RCC 7860 (cell line): ENCODE measurements at regions not wholly inside any gene's neighbourhood (a gene's known extent, or its start where the extent isn't known, plus 50 kb on each side); places are given as distances from the start of the nearest gene placed in this dataset.
A peak's percentile ranks its signal among the peaks of the same experiment; 100 is the strongest.

ENCODE experiments used
- DNase-seq: peaks from one replicate; pipeline ENCODE4 v3.0.0-alpha.2; 2015; ENCODE audit warnings: low spot score
- FAIRE-seq: peaks from 2 replicates; lab custom pipeline; 2012; peaks lifted over from hg19 to GRCh38; lab: Jason Lieb, UNC

DNA sequence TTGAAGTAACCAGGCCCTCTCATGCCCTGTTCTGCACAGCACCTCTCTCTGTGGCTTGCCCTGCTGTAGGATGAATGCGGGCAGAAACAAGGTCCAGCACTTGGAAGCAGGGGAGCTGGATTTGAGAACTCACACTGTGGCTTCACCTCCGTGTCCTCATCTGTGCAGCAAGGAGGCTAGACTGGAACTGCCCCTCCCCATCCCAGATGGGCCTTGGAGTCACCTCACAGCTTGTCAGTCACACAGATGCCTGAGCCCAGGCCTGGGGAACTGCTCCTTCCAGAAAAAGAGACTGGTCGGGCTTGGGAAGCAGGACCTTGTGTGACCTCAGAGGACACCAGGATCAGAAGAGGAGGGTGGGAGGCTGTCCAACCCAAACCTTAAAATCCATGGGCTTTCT lies 180.8 kb downstream of the CCT6B start:
- FAIRE-seq (no peak), DNase-seq (no peak)

DNA sequence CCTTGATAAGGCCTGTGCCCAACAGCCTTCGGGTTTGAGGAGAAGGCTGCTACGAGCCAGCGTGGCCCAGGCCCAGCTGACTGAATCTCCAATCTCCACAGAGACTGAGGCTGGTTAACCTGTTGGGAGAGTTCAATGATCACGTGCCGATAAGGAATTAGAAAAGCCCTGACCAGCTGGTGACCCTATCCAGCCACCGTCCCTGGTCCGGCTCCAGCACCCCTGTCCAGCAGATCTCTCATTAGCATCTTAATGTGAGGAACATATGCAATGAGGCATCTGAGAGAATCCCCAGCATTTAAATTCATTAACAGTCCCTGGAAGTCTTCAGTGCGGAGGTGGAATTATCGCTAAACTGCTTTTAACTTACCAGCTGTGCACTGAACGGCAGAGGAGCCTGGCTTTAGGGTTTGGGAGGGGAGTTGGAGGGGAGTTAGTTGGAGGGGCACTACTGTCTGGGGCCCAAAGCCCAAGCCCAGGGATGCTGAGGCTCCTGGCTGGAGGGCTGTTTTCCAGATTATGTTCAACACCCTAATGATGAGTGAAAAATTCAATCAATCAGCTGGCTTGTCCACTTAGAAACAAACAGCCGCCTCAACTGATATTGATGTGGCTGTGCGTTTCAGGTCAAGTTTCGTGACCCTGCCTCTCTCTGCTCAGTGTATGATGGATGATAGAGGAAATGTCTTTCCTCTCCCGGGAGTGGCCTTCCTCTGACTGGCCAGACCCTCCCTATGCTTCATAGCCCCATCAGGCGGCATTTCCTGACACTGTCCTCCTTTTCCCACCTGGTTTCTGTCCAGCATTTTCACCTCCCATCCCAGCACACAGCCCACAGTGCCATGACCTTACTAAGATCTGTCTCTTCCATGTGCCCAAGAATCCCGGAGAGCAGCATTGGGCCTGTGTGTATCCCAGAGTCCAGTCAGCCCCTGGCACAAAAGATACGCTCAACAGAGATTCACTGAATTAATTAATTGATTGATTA lies 184.5 kb downstream of the CCT6B start:
- DNase-seq: no peak
- no peak for FAIRE-seq

DNA sequence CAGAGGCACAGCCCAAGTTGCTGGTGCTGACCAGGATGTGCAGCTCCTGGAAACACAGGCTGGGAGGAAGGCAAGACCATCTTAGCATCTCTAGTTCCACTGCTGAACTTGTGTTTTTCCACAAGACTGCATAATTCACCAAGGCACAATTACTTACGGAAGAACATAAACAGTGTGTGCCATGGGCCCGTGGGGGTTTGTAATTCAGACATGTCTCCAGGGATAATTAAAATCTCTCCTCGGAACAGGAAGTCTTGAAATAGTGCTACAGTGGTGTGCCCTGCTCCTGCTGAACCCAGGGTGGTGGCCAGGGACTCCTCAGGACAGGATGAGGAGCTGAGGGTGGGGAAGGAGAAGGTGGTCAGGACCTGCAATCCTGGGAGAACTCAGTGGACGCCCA lies 188.2 kb downstream of the CCT6B start:
- DNase-seq (no peak), FAIRE-seq (no peak)

DNA sequence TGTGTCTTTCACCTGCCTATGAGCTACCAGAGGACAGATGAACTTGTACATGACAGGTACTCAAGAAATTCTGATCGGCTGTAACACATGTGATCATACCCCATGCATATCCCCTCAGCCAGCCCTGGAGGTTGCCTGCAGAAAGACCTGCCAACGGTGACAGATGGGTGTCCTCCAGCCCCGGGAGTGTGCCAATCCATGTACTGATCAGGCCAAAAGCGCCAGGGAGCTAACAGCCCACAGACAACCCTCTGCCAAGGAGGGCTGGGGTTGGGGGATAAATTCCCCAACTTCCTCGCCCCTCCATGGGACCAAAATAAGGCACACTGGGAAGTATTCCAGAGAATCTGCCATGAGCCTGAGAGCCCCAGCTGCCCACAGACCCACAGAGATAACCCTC lies 189.4 kb downstream of the CCT6B start:
- FAIRE-seq: no peak
- DNase-seq: no peak

DNA sequence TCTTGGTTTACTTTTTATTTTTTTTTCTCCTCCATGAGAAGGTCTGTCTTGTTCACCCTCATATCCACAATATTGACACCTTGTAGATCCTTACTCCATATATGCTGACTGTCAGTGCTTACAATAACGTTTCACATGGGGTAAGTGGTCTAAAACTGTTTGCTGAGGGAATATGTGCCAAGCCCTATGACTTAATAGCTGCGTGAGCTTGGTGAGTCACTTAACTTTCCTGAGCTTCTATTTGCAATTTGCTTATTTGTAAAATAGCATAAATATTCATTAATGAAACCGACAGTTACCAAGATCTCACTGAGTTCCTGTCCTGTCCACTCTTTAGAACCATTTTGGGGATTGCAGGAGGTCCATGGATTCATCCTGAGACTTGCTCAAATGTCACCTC lies 190.7 kb downstream of the CCT6B start:
- DNase-seq (no peak), FAIRE-seq (no peak)

DNA sequence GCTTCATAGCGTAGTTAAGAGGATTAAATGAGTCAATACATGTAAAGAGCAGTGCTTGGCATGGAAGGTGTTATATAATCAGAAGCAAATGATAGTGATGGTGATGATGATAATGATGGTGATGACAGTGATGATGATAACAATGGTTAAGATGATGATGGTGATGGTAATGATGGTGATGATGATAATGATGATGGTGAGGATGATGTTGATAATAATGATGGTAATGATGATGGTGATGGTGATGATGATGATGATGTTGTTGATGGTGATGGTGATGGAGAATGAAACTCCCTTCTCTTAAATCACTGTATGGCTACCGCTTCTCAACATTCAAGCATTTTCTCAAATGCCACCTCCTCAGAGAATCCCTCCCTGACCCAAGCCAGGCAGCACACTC lies 190.5 kb downstream of the TMEM132E start:
- DNase-seq: no peak
- FAIRE-seq: no peak

DNA sequence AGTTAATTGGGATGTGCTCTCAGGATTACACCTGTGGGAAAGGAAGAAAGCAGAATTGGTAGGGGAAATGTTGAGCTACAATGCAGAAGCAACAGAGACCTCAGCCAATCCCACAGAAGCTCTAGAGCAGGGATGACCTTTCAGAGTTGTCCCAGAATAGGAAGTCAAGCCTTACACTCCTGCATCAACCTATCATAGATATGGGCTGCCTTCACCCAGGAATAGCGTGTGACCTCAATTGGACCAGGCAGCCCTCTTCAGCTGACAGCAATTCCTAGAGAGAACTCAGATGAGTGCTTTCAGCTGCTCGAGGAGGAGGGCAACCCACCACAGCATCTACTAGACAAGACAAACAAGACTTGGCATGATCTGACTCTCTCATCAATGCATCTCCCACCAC lies 189.7 kb downstream of the TMEM132E start:
- DNase-seq (no peak), FAIRE-seq (no peak)

DNA sequence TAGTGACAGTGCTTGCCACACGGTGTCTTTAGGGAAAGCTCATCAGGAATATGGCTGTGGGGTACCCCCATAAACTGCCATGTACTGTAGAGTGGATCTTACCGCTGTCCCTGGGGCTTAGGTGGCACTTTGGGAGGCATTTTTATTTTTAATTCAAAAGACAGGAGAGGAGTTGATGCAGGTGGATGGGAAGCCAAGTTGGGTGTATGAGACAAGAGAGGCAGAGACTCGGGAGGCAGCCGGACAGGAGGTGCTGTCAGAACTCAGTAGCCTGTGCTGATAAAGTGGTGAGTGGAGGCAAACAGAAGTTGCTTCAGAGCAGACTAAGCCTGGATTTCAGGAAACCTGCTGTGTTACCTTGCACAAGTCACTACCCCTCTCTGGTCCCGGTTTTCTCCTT lies 185.9 kb downstream of the TMEM132E start:
- DNase-seq (no peak), FAIRE-seq (no peak)

DNA sequence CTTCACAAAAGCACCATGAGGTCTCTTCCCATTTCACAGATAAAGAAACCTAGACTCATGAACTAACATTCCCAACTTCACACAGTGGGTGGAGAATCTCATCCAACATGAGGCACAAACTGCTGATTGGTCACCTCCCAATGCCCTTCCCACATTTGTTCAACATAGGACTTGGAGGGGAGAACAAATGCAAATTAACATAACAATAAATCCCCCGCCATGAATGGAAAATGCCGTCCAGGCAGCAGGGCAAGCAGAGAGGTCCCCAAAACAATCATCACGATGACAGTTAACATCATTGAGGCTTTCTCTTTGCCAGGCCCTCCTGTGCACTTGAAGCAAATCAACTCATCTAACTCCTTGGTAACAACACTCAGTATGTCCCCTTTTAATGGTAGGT lies 185.3 kb downstream of the TMEM132E start:
- DNase-seq (no peak), FAIRE-seq (no peak)

DNA sequence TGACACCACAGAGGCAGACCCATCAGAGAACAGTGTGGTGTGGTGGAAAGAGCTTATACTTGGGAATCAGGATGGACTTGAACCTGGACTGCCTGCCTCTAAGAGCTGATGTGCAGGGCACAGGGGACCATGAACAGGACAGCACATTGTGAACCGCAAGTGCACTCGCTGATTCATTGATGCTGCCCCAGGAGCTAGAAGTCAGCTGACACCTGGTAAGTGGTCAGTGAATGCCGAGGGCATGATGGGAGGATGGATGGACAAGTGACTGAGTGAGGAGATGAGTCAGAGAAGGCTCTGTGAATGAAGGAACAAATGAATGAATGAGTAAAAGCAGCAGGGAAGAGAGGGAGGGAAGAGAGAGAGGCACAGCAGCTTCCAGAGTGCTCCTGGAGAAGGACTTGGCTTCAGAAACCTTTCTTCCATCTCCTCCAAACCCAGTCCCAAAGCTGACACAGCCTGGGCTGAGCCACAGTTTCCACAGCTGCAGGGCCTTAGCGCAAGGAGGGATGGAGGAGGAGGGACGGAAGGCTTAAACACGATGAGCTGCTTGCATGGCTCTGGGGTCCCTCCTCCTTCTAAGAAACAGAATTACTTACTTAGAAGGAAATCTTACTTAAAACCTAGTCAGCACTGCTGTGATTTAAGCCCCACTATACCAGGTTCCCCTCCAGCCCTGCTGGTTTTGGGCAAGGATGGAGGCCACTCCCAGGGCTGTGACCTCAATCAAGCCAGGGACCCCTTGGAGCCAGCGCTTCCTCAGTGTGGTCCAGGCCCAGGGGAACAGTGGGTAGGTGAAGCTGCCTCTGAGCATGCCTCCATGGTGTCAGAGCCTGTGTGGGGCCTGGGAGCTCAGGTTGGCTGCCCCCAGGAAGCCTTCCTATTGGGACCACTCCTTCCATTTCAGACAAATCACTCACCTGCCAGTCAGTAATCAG lies 184.6 kb downstream of the TMEM132E start:
- DNase-seq: peak; percentile 38
- no peak for FAIRE-seq

DNA sequence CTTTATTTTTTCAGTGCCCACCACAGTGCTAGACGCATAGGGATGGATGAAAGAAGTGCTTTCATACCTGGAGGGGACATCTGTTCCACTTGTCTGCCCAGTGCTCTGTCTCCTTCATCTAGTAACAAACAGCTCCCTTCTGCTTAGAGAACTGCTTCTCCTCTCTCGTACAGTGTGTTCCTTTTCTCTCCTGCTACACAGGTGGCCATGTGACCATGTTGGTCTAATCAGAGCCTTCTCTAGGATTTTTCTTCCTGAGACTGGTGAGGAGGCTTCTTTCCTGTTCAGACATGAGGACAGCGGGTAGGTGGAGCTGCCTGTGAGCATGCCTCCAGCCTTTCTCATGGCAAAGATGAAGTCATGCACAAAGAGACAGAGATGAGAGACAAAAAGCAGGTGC lies 182.7 kb downstream of the TMEM132E start:
- FAIRE-seq (no peak), DNase-seq (no peak)

DNA sequence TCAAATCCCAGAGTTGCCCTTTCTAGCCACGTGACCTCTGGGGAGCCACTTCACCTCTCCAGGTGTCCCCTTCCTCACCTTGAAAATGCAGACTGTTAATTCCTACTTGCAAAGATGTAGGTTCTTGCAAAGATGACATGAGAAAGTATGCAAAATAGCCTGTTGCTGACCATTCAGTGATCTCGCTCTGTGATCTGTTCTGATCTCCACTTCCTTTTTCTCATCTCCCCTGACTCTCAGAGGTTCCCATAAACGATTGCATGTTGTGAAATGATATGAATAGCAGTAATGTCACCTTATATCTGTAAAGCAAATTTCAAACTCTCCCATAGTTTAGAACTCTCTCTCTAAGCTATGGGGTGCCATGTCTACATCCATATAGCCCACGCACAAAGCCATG lies 182.3 kb downstream of the TMEM132E start:
- no peak for DNase-seq
- no peak for FAIRE-seq

DNA sequence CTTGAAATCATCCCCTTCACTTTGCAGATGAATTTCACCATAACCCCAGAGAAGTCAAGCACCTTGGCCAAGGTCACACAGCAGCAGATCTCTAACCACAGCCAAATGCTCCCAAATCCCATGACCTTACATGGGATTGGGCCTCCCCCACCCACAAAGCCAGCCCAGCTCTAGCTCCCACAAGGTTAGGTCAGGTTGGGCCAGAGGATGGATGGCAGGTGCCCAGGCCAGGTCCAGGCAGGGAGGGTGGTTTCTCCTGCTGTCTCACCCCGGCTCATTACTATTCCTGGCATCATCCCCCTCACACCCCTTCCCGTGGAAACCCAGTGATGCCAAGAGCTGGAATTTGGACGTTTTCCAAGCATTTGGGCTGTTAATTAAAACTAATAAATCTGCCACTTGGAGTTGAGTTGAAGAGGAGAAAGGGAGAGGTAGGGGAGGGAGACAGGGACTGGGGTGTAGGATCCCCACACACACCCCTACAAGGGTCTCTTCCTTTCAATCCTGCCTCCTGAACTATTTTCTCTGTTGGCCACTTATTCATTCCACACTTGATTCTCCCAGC lies 181.6 kb downstream of the TMEM132E start:
- DNase-seq: no peak
- no peak for FAIRE-seq

DNA sequence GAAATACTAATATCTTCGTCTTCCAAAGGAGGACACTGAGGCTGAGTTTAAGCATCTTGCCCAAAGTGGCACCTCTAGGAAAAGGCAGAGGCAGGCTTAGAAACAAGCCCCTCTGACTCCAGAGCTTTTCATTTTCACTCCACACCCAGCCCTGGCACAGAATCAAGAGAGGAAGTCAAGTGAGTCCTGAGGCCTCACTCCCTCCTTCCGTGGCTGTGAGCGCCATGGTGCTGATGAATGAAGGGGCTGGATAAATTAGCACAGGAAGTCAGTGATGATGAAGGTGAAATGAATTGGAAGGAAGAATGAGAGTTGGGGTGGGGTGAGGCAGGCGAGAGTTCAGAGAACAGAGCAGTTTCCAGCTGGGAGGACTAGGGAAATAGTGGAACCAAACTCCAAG lies 179.3 kb downstream of the TMEM132E start:
- no peak for DNase-seq

DNA sequence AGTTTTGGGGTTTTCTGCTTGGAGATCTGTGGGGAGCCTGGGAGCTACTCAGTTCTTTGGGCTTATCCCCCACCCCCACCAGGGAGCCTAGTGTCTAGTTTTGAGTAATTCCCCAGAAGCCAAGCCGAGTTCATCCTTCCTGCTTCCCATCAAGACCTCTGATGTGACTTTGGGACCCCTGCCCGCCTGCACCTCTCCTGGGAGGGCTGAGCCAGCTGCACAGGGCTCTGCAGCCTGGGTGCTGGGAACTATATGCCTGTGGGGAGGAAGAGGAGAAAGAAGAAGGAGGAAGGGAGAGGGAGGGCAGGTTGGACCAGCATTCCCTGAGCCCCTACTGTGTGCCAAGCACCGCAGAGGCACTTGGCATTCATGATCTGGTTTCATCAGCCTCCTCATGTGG lies 178.9 kb downstream of the TMEM132E start:
- DNase-seq: no peak
- FAIRE-seq: no peak

More for the DNA sequence above, 179.3 kb downstream of the TMEM132E start:
- no peak for FAIRE-seq

DNA sequence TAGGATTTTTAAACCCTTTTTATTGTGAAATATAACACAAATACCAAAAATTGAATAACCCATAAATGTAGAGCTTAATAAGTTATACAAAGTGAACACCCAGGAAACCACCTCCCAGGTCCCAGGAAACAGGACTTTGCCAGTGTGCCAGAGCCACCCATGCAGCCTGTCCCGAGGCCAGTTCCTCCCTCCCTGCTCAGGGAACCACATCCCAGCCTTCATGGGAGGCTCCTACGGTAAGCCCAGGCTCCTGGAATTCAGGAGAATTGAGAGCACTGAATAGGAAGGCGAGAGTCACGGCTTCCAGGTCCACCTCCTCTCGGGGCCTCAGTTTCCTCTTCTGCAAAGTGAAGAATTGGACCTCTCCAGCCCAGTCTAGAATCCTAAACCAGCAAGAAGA lies 178.2 kb downstream of the TMEM132E start:
- no peak for FAIRE-seq
- DNase-seq: no peak

DNA sequence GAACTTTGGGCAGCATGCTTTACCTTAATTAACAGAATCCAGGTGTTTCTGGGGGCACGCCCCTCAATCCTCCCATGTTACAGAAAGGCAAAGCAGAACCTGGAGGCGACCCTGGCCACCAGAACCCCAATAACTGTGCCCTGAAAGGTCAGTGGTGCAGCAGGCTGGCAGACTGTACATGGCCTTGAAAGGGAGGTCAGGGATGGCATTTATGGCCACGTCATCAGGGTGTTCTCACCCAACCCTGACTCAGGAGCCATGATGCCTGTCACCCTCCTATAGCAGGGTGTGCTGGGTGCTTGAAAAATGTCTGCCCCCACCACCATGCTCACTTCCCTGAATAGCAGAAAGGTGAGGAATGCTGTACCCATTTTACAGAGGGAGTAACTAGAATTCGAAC lies 177.7 kb downstream of the TMEM132E start:
- no peak for DNase-seq
- no peak for FAIRE-seq

DNA sequence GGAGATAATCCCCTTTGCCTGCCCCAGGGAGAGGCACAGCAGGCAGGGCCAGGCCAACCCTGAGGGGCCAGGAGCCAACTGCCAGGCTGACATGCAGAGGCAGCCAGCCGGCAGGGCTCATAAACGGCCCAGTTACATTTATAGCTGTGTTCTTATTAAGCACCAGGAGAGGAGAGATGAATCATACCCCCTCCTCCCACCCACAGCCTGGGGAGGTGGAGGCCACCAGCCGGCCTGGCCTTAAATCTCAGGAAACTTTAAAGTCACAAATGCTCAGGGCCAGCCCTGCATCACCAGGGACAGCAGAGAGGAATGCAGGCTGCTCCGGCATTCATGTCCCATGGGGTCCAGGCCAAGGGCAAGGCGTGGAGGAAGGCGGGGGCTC lies 177.2 kb downstream of the TMEM132E start:
- peak; percentile 14 for DNase-seq
- no peak for FAIRE-seq

DNA sequence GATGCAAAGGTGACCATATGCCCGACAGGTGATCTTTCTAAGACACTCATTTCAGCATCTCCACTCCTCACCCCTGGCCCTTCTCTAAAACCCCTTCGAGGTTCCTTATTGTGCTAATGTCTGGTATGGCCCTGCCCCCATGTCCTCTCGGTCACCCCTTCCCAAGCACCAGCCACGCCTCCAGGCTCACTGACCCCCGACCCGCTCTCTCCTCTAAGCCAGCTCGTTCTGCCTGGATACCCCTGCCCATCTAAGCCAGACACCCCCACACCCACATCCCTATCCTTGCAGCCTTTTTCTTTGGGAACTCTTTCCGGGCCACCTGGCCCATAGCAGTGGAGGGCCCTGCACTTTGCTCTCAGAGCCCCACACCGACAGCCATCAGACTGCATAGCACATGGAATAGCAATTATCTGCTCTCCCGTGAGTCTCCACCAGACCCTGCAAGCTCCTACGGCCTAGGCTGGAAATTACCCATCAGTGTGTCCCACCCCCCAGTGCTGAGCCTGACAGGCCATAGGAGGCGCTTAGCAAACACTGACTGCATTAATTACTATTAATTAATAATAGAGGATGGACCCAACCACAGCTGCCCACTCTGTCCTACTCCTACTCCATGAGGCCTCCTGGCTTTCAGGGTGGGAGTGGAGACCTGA lies 176.7 kb downstream of the TMEM132E start:
- FAIRE-seq (no peak), DNase-seq (no peak)

DNA sequence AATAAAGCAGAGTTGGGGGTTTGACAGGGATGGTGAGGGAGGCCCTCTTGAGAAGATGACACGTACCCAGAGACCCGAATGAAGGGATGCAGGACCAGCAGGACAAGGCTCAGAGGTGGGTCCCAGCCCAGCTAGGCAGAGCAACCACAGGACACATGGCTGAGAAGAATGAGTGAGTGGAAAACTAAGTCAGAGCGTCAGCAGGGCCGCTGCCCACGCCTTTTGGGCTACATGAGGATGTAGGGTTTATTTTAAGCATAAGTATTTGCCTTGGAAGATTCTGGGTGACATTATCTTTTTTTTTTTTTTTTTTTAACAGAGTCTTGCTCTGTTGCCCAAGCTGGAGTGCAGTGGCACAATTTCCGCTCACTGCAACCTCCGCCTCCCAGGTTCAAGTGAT lies 176.0 kb downstream of the TMEM132E start:
- DNase-seq: no peak
- FAIRE-seq: no peak

DNA sequence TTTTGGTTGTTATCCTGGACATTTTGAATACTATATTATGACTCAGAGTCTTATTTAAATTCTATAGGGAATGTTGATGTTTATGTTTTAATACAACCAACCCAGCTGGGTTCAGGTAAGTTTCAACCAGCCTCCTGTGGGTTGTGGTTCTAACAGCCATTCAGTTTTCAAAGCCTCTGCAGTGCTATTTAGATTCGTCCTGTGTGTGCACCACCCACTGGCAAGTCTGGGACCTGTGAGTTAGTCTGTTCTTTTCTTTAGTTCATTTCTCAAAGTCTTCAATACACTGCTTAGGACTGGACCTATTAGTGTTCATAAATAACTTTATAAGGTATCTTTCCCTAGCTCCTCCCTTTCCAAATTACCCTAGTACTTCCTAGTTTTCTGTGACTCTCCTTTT lies 170.6 kb downstream of the TMEM132E start:
- FAIRE-seq (no peak), DNase-seq (no peak)
